B cell (primary cell): ENCODE measurements at regions not wholly inside any gene's neighbourhood (a gene's known extent, or its start where the extent isn't known, plus 50 kb on each side); places are given as distances from the start of the nearest gene placed in this dataset.

Experiments
- EZH2 ChIP-seq: IDR thresholded peaks from 2 replicates; pipeline ENCODE4 v1.6.1; 2012; ENCODE audit warnings: borderline replicate concordance, low read depth, mild to moderate bottlenecking, moderate library complexity, low read length; ENCODE audit not compliant: insufficient read depth, poor library complexity, severe bottlenecking
- TF ChIP-seq, protein P1 (sequence below): fragments of 200-600 bp; IDR thresholded peaks from one replicate; pipeline ENCODE4 v1.8.0; 2022; ENCODE audit warnings: antibody characterized with exemption, mild to moderate bottlenecking

DNA sequence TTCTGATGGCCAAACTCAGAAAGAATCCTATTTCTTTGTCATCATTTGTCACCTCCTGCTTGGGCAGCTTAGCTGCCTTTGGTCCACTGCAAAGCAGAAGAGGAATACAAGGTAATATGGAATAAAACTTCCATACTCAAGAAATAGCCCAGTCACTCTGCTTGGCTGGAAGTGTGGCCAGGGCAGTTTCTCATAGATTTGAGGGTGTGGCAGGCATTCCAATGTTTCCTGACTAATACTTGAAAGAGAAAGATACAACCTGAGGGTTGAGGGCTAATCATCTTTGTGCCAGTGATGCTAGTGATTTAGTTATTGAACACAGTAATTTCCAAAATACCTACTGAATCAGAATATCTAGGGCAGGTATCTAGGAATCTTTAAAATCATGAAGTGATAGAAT lies 83.1 kb downstream of the FAM161A start:
- TF ChIP-seq, protein P1, sequence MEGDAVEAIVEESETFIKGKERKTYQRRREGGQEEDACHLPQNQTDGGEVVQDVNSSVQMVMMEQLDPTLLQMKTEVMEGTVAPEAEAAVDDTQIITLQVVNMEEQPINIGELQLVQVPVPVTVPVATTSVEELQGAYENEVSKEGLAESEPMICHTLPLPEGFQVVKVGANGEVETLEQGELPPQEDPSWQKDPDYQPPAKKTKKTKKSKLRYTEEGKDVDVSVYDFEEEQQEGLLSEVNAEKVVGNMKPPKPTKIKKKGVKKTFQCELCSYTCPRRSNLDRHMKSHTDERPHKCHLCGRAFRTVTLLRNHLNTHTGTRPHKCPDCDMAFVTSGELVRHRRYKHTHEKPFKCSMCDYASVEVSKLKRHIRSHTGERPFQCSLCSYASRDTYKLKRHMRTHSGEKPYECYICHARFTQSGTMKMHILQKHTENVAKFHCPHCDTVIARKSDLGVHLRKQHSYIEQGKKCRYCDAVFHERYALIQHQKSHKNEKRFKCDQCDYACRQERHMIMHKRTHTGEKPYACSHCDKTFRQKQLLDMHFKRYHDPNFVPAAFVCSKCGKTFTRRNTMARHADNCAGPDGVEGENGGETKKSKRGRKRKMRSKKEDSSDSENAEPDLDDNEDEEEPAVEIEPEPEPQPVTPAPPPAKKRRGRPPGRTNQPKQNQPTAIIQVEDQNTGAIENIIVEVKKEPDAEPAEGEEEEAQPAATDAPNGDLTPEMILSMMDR = no peak
- TF ChIP-seq EZH2 = no peak
